ENCODE measurements at regions not wholly inside any gene's neighbourhood (a gene's known extent, or its start where the extent isn't known, plus 50 kb on each side); places are given as distances from the start of the nearest gene placed in this dataset.

DNA sequence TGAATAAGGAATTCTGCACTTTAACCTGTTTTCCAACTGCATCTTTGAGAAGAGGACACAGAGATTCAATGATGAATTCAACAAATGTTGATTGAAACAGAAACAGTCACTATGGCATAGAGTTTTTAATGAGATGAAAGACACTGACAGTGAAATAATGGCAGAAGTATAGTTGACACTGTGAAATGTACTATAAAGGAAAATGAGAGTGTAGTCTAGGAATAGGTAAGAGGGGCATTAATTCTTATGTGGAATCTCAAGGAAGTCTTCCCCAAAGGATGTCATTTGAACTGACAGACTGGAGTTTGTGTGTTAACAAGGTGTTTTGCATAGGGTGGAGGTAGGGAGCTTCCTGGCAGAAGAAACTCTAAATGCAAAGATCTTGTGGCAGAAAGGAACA lies 566.2 kb downstream of the TDRD15 start:
- TF ChIP-seq, protein P1, sequence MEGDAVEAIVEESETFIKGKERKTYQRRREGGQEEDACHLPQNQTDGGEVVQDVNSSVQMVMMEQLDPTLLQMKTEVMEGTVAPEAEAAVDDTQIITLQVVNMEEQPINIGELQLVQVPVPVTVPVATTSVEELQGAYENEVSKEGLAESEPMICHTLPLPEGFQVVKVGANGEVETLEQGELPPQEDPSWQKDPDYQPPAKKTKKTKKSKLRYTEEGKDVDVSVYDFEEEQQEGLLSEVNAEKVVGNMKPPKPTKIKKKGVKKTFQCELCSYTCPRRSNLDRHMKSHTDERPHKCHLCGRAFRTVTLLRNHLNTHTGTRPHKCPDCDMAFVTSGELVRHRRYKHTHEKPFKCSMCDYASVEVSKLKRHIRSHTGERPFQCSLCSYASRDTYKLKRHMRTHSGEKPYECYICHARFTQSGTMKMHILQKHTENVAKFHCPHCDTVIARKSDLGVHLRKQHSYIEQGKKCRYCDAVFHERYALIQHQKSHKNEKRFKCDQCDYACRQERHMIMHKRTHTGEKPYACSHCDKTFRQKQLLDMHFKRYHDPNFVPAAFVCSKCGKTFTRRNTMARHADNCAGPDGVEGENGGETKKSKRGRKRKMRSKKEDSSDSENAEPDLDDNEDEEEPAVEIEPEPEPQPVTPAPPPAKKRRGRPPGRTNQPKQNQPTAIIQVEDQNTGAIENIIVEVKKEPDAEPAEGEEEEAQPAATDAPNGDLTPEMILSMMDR (IDR thresholded peaks at IDR 0.05; ENCODE audit: low read depth, low read length), result no peak
- no peak for TF ChIP-seq EZH2phosphoT487 (IDR thresholded peaks at IDR 0.05; ENCODE audit: low read depth)
